ENCODE measurements at regions not wholly inside any gene's neighbourhood (a gene's known extent, or its start where the extent isn't known, plus 50 kb on each side); places are given as distances from the start of the nearest gene placed in this dataset.

DNA sequence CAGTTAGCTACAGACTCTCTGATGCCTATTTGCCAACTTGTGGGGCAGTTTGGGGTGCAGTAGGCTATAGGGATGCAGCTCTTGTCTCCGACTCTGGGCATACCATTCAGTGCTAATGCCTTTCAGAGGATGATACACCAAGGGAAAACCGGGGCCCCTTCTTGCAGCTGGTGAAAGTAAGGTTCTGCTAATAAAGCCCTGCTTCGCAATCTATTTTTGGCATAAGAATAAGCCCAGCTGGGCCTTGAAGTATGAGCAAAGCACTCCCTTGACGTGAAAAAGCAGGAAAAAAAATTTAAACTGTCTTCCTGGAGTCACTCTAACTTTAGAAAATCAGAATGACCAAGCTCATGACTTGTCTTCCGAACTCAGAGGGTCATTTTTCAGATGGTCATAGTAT lies 124.1 kb upstream of the RBM19 start:
- TF ChIP-seq SMC3 (IDR thresholded peaks at IDR 0.05; ENCODE audit: borderline replicate concordance, low read length) (no peak), PAX8 (IDR thresholded peaks at IDR 0.05) (no peak), MEF2B (IDR thresholded peaks at IDR 0.05; ENCODE audit: partially characterized antibody, poor library complexity, severe bottlenecking) (no peak), NFYB (IDR thresholded peaks at IDR 0.05; ENCODE audit: insufficient read depth, low read depth, low read length) (no peak), JUND (IDR thresholded peaks at IDR 0.05; ENCODE audit: low read depth, low read length) (no peak)
- TF ChIP-seq, protein P1, sequence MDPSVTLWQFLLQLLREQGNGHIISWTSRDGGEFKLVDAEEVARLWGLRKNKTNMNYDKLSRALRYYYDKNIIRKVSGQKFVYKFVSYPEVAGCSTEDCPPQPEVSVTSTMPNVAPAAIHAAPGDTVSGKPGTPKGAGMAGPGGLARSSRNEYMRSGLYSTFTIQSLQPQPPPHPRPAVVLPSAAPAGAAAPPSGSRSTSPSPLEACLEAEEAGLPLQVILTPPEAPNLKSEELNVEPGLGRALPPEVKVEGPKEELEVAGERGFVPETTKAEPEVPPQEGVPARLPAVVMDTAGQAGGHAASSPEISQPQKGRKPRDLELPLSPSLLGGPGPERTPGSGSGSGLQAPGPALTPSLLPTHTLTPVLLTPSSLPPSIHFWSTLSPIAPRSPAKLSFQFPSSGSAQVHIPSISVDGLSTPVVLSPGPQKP (IDR thresholded peaks at IDR 0.05; ENCODE audit: low read depth, low read length), result no peak
- TF ChIP-seq, protein P2, sequence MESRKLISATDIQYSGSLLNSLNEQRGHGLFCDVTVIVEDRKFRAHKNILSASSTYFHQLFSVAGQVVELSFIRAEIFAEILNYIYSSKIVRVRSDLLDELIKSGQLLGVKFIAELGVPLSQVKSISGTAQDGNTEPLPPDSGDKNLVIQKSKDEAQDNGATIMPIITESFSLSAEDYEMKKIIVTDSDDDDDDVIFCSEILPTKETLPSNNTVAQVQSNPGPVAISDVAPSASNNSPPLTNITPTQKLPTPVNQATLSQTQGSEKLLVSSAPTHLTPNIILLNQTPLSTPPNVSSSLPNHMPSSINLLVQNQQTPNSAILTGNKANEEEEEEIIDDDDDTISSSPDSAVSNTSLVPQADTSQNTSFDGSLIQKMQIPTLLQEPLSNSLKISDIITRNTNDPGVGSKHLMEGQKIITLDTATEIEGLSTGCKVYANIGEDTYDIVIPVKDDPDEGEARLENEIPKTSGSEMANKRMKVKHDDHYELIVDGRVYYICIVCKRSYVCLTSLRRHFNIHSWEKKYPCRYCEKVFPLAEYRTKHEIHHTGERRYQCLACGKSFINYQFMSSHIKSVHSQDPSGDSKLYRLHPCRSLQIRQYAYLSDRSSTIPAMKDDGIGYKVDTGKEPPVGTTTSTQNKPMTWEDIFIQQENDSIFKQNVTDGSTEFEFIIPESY (IDR thresholded peaks at IDR 0.05), result no peak

All from GM12878 (cell line).